K562 (cell line): ENCODE measurements at regions not wholly inside any gene's neighbourhood (a gene's known extent, or its start where the extent isn't known, plus 50 kb on each side); places are given as distances from the start of the nearest gene placed in this dataset.

ENCODE experiments used
- JUN ChIP-seq, 2 experiments: sonication (generic) in 1 of 2; formaldehyde crosslinking in 1 of 2; IDR thresholded peaks; 2 replicates each; pipeline versions ENCODE4 v1.6.1 to v1.8.0; 2012 to 2022; ENCODE audit warnings: borderline replicate concordance in 2 of 2, mild to moderate bottlenecking in 2 of 2, improper control_type of control experiment in 1 of 2, low read depth in 1 of 2, low read length in 1 of 2, missing genetic modification reagents in 1 of 2
- NFYB ChIP-seq: IDR thresholded peaks from 2 replicates; pipeline ENCODE4 v1.6.1; 2011; ENCODE audit warnings: mild to moderate bottlenecking, moderate library complexity; ENCODE audit not compliant: insufficient read length; ENCODE audit errors: extremely low read depth
- POLR2AphosphoS5 ChIP-seq: IDR thresholded peaks from 2 replicates; pipeline ENCODE4 v1.6.1; 2011; ENCODE audit warnings: mild to moderate bottlenecking, low read depth, low read length, moderate library complexity; ENCODE audit not compliant: control insufficient read depth, insufficient read depth
- TRIM28 ChIP-seq: fragments of 450-650 bp; IDR thresholded peaks from 2 replicates; pipeline ENCODE4 v1.6.1; 2017
- TF ChIP-seq, protein P1 (sequence below), 3 experiments: IDR thresholded peaks in 2 of 3; conservative IDR thresholded peaks in 1 of 3; 2 replicates each; pipeline ENCODE4 v1.5.1; 2011 to 2012; ENCODE audit warnings: low read length in 3 of 3, mild to moderate bottlenecking in 3 of 3, control low read depth in 2 of 3, improper control_type of control experiment in 1 of 3, inconsistent platforms in 1 of 3, low read depth in 1 of 3, mixed read lengths in 1 of 3, moderate library complexity in 1 of 3; ENCODE audit not compliant: insufficient read depth in 2 of 3

DNA sequence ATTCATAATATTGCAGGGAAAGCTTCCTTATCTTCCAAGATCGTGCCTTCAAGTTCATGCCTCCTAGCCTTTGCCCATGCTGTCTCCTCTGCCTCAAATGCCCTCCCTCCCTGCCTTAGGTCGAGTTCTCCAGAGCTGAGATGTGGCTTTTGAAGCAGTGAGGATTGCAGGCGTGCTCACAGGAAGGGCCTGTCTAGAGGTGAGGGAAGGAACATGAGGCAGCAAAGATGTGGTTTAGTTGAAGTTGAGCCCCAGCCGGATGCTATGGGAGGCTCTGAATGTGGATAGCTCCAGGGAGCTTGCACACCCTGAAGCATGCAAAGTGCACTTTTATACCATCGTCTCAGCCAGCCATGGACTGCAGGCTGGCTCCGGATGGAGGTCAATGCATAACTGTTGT lies 754.6 kb upstream of the EEF2KMT start:
- TF ChIP-seq JUN (IDR thresholded peaks at IDR 0.05; ENCODE audit: borderline replicate concordance, low read depth, low read length) = no peak
- no peak for TF ChIP-seq JUN (CRISPR knock-in tag; IDR thresholded peaks at IDR 0.05; ENCODE audit: borderline replicate concordance)
- no peak for TF ChIP-seq TRIM28
- TF ChIP-seq, protein P1, sequence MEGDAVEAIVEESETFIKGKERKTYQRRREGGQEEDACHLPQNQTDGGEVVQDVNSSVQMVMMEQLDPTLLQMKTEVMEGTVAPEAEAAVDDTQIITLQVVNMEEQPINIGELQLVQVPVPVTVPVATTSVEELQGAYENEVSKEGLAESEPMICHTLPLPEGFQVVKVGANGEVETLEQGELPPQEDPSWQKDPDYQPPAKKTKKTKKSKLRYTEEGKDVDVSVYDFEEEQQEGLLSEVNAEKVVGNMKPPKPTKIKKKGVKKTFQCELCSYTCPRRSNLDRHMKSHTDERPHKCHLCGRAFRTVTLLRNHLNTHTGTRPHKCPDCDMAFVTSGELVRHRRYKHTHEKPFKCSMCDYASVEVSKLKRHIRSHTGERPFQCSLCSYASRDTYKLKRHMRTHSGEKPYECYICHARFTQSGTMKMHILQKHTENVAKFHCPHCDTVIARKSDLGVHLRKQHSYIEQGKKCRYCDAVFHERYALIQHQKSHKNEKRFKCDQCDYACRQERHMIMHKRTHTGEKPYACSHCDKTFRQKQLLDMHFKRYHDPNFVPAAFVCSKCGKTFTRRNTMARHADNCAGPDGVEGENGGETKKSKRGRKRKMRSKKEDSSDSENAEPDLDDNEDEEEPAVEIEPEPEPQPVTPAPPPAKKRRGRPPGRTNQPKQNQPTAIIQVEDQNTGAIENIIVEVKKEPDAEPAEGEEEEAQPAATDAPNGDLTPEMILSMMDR (IDR thresholded peaks at IDR 0.05 in 2 of 3, conservative IDR thresholded peaks at IDR 0.05 in 1 of 3; ENCODE audit: insufficient read depth in 2 of 3, low read depth in 1 of 3, low read length in 3 of 3) = no peak
- TF ChIP-seq POLR2AphosphoS5 = no peak
- TF ChIP-seq NFYB = no peak
